Fibroblast of skin of right quadriceps (primary cell): ENCODE measurements at regions not wholly inside any gene's neighbourhood (a gene's known extent, or its start where the extent isn't known, plus 50 kb on each side); places are given as distances from the start of the nearest gene placed in this dataset.
"Not testable (repeated sequence)": the region's sequence is repeated elsewhere in the genome, so short reads cannot be mapped to it uniquely, and the experiment has no call there.

Source experiments
- DNase-seq: peaks from one replicate; pipeline ENCODE4 v3.0.0-alpha.2; 2013

DNA sequence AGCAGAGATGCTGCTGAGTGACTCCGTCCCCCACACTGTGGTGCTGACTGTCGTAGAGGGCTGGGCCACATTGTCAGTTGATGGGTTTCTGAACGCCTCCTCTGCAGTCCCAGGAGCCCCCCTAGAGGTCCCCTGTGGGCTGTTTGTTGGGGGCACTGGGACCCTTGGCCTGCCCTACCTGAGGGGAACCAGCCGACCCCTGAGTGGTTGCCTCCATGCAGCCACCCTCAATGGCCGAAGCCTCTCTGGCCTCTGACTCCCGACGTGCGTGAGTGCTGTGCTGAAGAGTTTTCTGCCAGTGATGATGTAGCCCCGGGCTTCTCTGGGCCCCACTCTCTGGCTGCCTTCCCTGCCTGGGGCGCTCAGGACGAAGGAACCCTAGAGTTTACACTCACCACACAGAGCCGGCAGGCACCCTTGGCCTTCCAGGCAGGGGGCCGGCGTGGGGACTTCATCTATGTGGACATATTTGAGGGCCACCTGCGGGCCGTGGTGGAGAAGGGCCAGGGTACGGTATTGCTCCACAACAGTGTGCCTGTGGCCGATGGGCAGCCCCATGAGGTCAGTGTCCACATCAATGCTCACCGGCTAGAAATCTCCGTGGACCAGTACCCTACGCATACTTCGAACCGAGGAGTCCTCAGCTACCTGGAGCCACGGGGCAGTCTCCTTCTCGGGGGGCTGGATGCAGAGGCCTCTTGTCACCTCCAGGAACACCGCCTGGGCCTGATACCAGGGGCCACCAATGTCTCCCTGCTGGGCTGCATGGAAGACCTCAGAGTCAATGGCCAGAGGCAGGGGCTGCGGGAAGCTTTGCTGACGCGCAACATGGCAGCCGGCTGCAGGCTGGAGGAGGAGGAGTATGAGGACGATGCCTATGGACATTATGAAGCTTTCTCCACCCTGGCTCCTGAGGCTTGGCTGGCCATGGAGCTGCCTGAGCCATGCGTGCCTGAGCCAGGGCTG, 181.1 kb downstream of the TBC1D2B start:
- not testable (repeated sequence) for DNase-seq

DNA sequence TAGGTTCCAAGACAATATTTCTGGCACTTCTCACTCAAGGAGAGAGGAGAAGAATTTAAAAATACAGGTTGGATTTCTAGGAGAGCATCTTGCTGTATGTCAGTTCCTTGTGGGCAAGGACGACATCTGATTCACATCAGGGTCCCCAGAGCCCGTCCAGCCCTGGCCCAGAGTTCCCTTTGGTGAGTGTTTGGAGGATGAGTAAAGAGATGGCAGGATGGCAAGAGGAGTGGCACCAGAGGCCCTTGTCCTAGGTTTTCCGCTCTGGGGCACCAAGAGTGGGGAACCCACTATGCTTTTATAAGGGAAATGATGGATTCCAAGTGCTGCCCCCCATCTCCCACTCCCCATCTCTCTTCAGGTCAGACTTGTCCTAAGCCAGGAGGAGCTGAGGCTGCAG, 181.8 kb downstream of the TBC1D2B start:
- no peak for DNase-seq

DNA sequence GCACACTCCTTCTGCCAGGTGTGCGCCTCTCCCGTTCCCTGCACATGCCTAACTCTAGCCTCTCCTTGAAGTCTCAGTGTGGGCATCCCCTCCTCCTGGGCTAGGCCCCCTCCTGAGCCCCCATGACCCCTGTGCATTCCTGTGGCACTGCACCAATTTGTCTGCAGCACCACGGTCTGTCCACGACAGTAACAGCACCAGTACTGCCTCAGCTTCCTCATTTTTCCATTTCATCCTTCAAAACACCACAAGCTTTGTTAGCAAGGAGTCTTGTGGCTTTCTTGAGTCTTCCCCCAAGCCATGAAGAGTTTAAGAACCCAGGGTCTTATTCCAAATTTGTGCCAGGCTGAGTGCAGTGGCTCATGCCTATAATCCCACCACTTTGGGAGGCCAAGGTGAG, 182.4 kb downstream of the TBC1D2B start:
- not testable (repeated sequence) for DNase-seq

- DNase-seq = not testable (repeated sequence)
Observed at GRCh38 chr15:77893671-77894640, 183.6 kb downstream of the TBC1D2B start.

GRCh38 chr15:77893246-77893645, 184.3 kb downstream of the TBC1D2B start:
- DNase-seq = not testable (repeated sequence)

- DNase-seq = no peak
Observed at GRCh38 chr15:77892335-77892734, 185.2 kb downstream of the TBC1D2B start.

- DNase-seq = not testable (repeated sequence)
Observed at GRCh38 chr15:77891862-77892261, 185.6 kb downstream of the TBC1D2B start.

DNA sequence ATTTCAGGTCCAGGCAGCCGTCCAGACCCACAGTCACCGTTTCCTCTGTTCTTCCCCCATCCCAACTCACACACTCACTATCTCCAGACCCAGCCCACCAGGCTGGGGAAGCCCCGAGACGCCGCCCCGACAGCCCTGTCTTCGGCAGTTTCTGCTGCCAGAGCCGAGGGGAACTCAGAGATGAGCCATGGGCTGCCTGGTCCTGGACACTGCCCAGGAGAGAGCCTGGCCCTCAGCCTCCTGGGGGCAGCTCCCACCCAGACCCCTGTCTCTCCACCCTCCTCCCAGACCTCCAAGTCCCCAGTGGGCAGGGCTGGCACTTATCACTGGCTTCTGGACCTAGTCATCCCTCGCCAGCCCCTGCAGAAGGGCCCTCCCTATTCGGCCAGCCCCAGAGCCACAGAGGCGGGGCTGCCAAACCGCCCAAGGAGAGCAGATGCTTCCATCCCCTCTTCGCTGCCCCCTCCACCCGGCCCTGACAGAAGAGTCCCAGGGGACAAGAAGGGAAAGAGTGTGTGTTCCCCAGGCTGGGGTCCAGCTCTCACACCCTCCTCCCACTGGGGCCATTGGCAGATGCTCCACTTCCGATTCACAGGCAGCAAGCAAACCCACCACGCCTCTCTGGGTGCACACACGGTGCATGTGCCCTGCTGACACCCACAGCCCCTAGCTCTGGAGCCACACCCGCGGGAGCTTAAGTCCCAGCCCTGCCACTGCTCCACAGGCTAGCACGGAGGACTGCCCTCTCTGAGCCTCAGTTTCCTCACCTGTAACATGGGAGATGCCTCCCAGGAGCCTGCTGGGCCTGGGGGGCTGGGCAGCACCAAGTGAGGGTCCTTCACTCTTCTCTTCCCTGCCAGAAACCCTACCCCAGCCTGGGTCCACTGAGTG, 186.4 kb downstream of the TBC1D2B start:
- peak; percentile 56 for DNase-seq

- not testable (repeated sequence) for DNase-seq
Observed at GRCh38 chr15:77889828-77890725, 187.4 kb downstream of the TBC1D2B start.

GRCh38 chr15:77889009-77889806, 188.3 kb downstream of the TBC1D2B start:
- no peak for DNase-seq

DNA sequence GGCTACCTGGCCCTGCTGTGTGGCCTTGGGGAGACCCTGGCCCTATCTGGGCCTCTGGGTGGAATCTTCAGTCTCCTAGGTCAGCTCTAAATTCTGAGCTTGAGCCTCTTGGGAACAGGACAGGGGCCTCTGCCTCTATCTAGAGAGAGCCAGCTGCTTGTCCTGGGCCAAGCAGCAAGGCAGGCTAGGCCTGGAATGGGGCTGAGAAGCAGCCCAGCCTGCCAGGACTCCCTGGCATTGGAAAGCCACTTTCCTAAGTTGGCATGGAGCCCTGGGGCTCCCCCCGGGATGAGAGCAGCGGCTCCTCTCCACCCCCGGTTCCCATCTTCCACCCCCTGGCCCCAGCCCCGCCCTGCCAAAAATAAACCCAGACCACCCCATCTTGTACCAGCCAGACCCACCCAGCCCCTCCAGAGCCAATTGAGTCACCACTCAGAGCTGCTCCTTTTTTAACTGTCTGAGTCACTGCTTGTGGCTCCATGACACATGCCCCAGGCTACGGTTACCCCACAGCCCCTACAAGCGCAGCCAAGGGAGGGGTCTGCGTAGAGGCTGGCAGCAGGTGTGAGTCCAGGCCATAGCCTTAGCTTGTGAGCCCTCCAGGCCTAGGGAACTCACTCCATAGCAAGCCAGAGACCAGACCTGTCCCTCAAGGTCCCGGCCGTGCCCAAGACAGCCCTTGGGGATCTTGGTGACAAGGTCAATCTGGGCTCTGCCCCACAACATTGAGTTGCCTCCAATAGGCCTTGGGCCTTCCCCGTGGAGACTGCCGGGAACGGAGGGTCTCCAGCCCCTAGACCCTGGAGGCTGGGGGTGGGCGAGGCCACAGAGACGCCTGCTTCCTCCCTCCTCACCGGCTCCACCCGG, 189.7 kb downstream of the TBC1D2B start:
- DNase-seq = not testable (repeated sequence)

DNA sequence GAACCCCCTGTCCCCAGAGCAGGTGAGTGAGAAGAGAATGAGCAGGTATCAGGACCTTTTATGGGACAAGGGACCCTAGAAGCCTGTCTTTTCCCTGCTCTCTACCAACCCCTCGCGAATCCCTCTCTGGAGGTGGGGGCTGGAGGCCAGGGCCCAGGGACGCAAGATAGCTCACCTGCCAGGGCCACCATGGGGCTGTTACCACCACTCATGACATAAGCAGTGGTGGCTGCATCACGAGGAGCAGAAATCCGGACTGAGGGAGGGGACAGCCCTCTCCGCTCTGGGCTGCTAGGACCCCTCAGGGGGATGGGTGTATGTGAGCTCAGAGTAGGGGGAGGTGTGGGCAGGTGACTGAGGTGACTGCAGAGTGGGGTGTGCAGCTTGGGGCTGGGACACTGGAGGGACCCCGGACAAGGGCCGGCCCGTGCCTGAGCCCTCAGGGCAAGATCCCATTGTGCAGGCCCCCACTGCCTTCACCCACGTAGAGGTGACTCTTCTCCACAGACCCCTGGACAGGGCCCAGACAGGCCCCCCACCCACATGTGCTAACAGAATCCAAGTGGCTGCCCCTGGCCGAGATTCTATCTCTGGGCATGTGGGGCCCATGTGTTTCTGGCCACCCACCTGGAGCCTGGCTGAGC, 190.6 kb downstream of the TBC1D2B start:
- DNase-seq = no peak

- not testable (repeated sequence) for DNase-seq
Observed at GRCh38 chr15:77885877-77886500, 191.5 kb downstream of the TBC1D2B start.

- not testable (repeated sequence) for DNase-seq
Observed at GRCh38 chr15:77883012-77883411, 194.5 kb downstream of the TBC1D2B start.

GRCh38 chr15:77881950-77882349, 195.6 kb downstream of the TBC1D2B start:
- no peak for DNase-seq

- DNase-seq = not testable (repeated sequence)
Observed at GRCh38 chr15:77881535-77881934, 196.0 kb downstream of the TBC1D2B start.

GRCh38 chr15:77879466-77879865, 198.0 kb downstream of the TBC1D2B start:
- DNase-seq = peak; percentile 63
